NCI-H1105 treated with DMSO at 0.1 percent for 48 hours (cell line): ENCODE measurements at regions not wholly inside any gene's neighbourhood (a gene's known extent, or its start where the extent isn't known, plus 50 kb on each side); places are given as distances from the start of the nearest gene placed in this dataset.

Source experiments
- DNase-seq: peaks from one replicate; lab custom pipeline; 2025; lab: John Stamatoyannopoulos, UW

DNA sequence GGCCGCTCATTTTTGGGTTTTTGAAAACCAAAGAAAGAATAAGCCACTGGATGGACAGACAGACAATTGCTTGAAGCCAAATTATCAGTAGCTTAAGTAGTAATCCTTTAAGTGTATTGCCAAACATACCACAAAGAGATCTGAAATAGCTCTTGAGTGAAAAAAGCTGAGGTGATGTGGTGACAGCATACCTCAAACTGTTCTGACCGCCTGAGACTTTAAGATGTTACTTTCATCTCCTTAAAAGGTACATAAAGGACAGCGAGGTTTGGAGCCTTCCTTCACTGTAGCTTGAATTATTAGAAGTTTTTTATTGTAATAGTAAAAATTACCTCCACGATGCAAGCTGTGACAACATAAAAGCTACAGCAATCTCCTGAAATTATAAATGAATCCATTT lies 271.5 kb upstream of the FAM241A start:
- DNase-seq, result no peak

DNA sequence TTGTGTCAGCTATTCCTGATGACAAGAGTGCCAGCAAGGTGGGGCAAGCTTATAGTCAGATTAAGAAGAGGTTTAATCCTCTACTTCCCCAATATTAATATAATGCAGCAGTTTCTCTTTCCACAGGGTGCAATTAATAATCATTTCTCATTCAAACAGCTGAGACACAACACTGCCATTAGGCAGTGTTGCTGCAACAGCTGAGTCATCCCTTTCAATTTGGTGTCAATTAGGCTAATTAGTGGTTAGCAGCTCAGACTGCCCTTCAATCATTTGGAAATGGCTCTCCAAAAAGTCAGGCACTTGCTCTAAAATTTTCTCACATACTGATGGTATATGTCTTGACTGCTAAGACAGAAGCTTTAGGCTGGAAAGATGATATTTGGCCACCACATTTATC lies 265.7 kb upstream of the FAM241A start:
- DNase-seq, result peak; percentile 3

DNA sequence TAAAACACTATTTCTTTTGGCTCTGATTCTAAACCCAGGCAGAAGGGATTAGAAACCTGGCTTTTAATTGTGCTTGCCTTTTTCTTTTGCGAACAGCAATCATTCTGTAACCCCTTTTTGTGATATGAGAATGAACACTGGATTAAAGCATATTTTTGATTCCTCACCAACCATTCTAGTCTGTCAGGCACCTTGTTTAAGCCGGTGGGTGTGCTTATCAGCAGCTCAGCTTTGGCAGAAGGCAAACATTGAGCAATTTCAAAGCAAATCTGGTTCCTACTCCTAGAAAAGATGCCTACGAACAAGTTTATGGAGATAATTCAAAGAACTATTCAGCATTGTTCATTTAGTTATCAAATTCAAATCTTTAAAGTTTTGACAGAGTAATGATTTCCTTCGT lies 265.1 kb upstream of the FAM241A start:
- no peak for DNase-seq

DNA sequence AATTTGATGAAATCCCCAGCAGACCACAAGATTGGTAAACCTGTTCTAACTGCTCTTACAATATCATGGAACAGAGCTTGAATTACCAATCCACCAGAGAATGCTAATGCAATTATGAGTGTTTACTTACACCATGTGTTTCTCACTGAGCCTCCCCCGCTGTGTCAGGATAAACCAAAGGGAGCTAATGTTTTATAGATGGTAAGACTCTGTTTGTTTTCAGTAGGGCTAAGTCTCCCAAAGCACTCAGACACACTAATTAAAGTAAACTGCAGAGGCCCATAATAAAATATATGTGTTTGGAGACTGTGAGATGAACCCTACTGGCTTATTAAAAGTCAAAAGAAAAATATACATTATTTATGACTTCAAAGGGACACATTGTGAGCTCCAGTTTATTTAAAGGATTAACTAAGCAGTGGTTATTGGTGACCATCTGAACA lies 261.7 kb upstream of the FAM241A start:
- peak; percentile 42 for DNase-seq

DNA sequence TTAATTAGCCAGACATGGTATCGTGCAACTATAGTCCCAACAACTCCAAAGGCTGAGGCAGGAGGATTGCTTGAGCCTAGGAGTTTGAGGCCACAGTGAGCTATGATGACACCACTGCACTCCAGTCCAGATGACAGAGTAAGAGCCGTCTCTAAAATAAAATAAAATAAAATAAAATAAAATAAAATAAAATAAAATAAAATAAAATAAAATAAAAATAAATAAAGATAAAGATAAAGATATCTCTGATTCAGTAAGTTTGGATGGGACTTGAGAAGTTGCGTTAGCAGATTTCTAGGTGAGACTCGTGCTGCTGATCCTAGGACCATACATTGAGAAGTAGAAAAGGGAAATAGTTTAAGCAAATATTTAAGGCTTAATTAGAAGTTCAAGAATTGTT lies 254.8 kb upstream of the FAM241A start:
- DNase-seq, result no peak

DNA sequence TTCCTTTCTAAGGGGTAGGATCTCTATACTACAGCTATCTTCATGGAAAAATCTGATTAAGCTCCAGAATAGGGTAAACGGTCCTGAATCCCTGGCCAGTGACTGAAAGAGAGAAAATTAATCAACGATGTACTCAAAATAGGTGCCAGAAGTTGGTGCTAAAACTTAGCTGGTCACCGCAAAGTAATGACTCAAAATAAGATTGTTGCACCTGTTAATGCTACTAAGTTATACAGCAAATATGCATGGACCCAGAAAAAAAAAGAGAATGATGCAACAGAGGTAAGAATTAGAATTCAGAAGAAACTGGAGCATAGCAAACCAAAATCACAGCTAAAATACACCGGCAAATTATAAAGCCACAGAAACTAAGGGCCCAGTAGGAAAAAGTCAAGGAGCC lies 239.7 kb upstream of the FAM241A start:
- DNase-seq, result no peak

DNA sequence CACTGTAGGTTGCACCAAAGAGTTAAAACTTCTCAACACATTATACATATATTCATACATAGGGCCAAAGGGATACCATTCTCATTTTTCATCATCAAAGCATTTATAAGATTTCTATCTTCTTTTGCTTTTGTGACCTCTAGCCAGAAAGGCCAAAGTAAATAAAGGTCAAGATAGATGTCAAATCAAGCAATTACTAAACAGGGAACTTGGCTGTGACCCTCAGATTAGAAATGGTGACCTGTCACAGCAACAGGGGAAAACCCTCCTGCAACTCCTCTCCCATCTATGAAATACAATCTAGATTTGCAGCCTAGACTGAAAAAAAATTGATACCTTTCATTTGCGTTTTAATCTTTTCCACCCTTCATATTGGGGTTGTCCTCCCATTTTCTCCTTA lies 225.6 kb upstream of the FAM241A start:
- no peak for DNase-seq

DNA sequence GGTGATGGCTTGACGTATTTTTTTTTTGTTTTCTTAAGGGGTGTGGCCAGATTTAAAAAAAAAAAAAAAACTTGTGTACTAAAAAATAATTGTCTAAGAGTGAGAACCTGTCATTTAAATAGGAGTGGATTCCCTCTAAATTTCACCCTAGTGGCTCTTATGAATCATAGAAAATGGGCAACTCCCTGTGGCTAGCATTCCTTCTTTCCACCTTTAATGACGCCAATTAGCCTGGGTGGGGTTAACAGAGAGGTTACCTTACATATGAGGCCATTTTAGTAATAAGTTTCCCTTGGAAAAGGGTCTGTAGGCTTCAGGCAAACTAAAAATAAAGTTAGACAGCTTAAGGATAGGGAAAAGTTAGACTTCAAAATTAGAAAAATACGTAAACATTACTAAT lies 223.5 kb upstream of the FAM241A start:
- no peak for DNase-seq

DNA sequence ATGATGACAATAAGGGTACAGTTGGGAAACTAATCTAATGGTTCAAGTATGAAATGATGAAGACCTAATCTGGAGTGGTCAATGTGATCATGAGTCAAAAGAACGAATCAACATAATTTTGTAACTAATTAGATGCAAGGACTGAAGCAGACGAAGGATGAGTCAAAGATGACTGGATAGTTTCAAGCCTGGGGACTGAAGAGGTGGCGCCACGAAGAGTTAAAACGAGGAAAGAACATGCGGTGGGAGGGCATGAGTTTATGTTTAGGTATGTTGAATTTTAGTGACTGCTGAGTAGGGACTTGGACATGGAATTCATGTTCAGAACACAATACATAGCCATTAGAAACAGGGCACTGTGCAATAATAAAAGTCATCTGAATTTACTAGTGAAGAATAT lies 221.5 kb upstream of the FAM241A start:
- no peak for DNase-seq

DNA sequence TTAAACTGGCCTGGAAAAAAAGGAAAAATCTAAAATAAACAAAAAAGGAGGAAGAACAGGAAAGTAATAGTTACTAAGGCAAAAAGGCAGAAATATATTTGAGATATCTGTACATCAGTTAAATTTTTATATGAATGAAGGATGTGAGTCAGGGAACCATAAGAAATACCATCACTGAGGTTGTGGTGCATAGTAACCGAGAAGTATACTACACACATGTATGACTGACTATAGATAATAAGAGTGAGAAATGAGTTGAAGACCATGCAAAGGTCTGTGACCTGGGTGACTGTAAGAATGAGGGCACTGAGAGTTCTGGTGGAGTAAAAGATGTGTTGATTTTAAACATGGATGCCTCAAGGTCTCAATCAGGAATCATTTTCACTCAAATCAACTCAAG lies 220.6 kb upstream of the FAM241A start:
- no peak for DNase-seq

DNA sequence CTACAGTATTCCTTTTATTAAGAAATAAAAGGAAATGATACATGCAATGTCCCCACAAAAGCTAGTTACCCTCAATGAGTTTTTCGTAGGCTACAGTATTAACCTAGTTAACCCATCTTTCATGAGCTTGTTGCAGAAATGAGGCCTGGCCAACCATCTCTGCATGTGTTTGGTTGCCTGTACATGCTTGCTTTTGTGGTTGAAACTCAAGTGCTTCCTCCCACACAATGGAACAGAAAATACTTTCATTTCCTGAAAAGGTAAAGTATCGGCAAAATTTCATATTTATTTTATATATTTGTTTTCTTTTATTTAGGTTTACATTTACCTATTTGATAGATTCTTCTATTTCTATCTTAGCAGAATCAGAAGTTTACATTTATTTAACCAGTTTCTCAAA lies 214.6 kb upstream of the FAM241A start:
- DNase-seq, result no peak

DNA sequence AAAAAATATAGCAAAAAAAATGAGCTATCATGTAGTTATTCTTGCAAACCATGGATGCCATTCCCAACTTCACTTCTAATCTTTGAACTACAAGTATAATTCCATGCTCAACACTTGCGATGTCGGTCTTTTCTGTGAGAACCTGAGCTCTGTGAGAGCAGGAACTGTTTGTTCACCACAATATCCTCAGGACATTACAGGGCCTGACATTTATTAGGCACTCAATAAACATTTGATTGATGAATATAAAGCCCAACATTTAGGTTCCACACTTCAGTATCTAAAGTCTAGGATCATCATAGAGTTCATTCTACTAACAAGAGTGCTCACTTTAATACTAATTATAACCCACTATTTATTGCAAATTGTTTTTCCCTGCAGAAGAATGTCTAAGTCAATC lies 211.6 kb upstream of the FAM241A start:
- no peak for DNase-seq

DNA sequence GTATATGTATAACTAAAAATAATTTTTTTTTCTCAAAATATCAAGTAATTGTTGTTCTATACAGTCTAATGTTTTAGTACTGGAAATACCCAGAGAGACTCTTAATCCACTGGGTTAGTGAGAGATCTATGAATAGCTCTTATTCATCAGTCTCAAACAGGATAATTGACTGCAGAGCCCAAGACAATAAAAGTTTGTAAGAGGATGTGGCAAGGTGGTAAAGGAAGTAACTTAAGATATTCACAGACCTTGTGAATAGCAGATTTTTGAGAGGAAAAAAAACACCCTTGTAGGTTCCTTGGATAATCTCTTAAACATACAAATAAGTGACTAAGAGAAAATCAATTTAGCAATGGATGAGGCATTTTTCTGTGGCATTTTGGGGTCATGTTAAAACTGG lies 210.9 kb upstream of the FAM241A start:
- no peak for DNase-seq

DNA sequence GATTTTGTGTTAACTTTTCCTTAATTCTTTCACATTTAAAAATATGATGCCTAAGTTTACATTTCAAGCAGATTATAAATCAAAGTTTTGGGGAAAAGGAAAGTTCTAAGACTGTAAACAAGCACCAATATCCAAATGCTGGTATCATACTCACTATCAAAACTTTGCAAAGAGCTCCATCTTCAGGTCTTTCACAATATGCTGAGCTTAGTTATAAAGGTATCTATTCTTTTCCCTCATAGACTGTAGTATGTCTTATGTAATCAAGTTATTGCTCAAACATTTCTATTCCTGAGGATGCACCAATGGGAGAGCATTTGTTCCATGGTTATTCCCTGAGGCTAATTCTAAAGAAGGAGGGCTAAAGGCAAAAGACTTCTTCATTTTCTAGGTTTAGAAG lies 207.9 kb upstream of the FAM241A start:
- peak; percentile 47 for DNase-seq

DNA sequence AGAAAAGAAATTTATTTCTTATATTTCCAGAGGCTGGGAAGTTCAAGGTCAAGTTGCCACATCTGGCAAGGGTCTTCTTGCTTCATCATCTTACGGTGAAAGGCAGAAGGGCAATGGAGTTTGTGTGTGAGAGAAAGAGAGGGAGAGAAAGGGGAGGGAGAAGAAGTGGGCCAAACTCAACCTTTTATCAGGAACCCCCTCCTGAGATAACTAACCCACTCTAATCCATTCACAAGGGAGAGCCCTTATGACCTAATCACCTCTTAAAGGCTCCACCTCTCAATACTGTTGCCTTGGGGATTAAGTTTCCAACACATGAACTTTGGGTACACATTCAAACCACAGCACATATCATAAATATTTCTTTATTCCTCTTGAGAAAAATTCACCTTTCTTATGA lies 203.3 kb upstream of the FAM241A start:
- DNase-seq, result no peak

DNA sequence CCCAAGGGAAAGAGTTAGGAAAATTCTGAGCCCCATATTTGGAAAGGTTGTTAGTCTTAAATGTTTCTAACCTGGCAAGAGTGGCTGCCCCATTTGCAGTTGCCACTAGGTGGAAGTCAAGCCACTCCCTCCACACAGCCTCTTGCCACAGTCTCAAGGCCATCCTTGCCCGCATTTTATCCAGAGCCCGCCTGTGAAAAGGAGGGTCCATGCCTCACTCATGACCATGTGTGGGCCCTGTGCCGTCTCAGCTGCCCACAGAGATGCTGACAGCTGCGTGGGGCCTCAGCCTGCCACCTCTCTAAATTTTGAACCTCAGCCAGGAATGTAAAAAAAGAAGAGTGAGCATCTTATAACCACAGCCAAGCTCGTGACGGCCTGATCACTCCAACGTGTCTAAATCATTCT lies 201.5 kb upstream of the FAM241A start:
- peak; percentile 20 for DNase-seq

DNA sequence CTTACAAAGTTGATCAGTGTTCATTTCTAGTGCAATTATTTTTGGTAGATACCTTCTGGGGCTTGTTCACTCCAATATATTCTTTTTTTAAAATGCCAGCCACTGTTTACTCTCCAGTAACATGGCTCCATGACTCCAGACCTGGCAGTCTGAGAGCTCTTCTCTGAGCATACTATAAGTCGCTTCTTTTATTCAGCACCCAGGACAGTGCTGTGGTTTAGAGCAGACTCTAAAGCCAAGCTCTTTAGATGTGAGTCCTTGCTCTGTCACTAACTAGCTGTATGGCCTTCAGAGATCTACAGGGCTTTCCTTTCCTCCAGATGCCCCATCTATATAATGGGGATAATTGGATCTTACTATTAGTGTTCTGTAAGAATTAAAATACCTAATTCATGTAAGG lies 200.2 kb upstream of the FAM241A start:
- no peak for DNase-seq

DNA sequence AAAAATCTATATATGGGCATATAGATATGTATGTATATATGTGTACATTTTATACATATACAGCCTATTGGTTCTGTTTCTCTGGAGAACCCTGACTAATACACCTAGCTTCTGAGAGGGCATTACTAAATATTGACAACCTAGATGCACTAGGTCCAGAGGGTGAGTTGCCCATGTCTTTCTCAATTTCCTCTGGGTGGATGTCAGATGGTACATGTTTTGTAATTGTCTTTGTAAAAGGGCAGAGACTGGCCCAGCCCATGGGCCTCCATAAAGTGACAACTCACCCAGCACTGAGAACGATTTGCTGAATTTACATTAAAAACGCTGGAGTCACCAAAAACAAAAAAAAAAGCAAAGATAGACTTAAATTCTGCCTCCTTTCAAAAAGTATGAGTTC lies 198.5 kb upstream of the FAM241A start:
- DNase-seq, result no peak

DNA sequence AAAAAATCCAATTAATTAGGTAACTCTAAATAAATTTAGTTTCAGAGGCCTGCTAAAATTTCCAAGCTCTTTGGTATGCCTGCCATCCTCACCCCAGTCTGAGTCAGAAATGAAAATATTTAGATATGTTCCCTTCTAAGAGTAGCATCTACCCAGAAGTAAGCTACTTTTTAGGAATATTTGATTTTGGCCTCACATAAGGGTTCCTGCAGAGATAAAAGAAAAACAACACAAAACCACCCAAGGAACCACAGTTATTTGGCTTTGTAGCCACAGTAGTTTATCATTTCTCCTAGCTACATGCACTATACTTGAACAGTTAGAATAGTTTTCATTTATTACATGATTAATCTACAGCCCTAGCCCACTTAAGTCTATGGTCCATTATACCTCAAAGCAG lies 192.6 kb upstream of the FAM241A start:
- DNase-seq, result no peak

DNA sequence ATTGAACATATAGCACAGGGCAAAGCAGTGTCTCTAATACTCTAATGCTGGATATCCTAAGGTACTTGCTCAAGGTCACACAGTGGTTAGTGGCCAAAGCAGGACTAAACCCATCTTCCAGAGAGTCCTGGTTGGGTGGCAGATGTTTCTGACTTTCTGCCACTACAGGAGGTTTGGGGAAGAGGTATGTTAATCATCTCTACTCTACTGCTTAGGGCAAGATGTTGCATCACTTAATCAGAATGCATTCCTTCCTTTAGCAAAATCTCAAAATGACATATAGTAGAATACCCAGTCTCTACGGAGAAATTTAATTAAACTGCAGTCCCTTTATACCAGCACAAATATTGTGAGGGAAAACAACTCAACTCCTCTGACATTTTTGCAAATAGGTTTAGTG lies 190.7 kb upstream of the FAM241A start:
- no peak for DNase-seq

DNA sequence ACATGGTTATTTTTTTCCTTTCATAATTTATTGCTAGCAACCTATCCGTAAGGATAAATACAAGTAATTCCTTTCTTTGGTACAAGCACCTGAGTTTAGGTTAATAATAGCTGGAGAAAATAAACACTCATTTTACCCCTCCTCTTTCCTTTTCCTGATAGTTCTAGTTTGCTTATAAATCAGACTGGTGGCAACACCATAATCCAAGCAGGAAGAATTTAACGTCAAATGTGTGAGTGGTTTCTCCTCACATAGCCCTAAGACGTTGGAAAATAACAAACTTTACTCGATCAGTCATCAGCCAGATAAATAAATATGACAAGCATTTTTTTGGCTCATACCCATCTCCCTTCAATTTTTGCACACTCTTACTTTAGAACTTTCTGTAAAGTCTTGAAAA lies 190.3 kb upstream of the FAM241A start:
- no peak for DNase-seq

DNA sequence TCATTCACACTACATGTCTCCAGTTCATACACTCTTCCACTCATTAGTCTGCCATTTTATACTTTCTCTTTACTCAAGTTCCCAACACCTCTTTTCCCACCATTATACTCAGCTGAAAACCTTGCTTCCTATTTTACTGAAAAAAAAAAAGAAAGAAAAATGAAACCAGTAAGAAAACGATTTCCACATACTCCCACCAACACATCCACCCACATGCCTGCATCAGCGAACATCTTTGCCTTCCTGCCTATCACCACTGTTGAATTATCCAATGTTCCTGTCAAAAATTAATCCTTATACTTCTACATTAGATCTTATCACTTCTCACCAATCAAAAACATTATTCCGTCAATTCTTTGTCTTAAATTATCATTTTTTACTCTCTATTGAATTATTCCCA lies 188.1 kb upstream of the FAM241A start:
- DNase-seq, result no peak

DNA sequence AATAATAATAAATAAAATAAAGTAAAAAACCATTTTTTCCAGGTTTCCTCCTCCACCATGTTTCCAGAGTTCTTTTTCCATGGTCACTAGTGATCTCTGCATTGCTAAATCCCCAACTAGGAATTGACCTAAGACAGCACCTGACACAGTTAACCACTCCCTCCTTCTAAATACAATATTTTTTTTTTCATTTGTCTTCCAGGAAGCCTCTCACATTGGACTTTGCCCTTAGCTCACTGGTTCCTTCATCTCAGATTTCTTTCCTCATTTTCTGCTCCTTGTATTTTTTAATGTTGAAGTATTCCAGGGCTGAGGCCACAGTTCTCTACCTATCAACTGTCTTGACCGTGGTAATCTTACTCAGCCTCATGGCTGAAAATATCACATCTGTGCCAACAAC lies 187.3 kb upstream of the FAM241A start:
- DNase-seq, result no peak

DNA sequence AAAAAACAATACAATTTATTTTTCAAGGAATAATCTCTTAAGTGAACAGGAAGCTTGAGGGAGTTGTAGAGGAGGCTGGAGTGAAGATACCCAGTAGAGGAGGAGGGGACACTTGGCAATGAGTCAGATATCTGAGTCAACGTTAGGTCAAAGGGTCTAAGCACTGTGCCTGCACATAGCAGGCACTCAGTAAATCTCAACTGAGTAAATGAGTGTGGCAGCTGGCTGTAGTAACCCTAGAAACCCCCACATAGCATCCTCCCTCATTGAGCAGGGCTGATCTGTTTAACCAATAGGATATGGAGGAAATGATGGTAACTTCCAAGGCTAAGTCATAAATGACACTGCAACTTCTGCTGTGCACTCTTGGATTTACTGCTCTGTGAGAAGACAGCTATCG lies 186.0 kb upstream of the FAM241A start:
- no peak for DNase-seq

DNA sequence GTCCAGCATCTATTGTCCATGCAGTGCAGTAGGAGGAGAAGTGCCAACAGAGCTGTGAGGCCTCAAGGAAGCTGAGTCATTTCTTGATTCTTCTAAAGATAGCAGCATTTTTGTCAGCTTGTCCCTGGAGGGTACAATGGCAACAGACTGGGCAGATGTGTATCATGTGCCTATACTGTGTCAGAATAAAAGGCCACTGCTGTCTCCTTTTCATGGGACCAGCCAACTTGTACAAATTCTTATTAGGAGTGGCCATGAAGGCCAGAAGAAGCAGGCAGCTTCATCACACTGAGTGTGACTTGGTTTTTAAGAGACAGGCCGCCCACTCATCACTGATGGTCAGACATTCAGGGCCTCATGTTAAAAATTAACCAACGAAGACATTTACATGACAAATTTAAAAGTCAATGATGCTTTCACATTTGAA lies 185.0 kb upstream of the FAM241A start:
- DNase-seq, result no peak
